Ovary (tissue), 7 donors: ENCODE measurements at regions not wholly inside any gene's neighbourhood (a gene's known extent, or its start where the extent isn't known, plus 50 kb on each side); places are given as distances from the start of the nearest gene placed in this dataset.

Experiments used
- DNase-seq, 5 donors: peaks; one replicate each; pipeline ENCODE4 v3.0.0-alpha.2; 2019 to 2020
- H3K27ac ChIP-seq, 2 donors: fragments of 200-600 bp; one replicate each; pipeline versions ENCODE4 v1.5.1 to v1.8.0; 2019 to 2022
- H3K27me3 ChIP-seq: fragments of 200-600 bp; one replicate; pipeline ENCODE4 v1.8.0; 2022
- H3K36me3 ChIP-seq: fragments of 200-600 bp; sonication (generic); one replicate; pipeline ENCODE4 v1.5.1; 2019
- H3K4me1 ChIP-seq: one replicate; pipeline ENCODE4 v1.8.1; 2013; ENCODE audit warnings: mild to moderate bottlenecking, moderate library complexity; ENCODE audit not compliant: insufficient read depth
- H3K4me3 ChIP-seq: fragments of 200-600 bp; sonication (generic); one replicate; pipeline ENCODE4 v1.5.1; 2017
- H3K9me3 ChIP-seq, 2 donors: fragments of 200-600 bp in 1 of 2; sonication (generic) in 1 of 2; one replicate each; pipeline versions ENCODE4 v1.5.1 to v1.8.1; 2013 to 2019; ENCODE audit warnings: mild to moderate bottlenecking in 1 of 2, moderate library complexity in 1 of 2
- CTCF ChIP-seq, 3 donors: fragments of 450-650 bp in 2 of 3; fragments of 200-600 bp in 1 of 3; IDR thresholded peaks; one replicate each; pipeline versions ENCODE4 v1.5.1 to v1.8.0; 2016 to 2022; ENCODE audit warnings: antibody characterized with exemption in 3 of 3, mild to moderate bottlenecking in 1 of 3
- EP300 ChIP-seq: sonication (generic); formaldehyde crosslinking; IDR thresholded peaks from one replicate; pipeline ENCODE4 v1.6.1; 2017; ENCODE audit warnings: antibody characterized with exemption
- POLR2A ChIP-seq: fragments of 450-650 bp; IDR thresholded peaks from one replicate; pipeline ENCODE4 v1.6.1; 2017; ENCODE audit warnings: antibody characterized with exemption, mild to moderate bottlenecking, moderate library complexity
- WGBS, 3 donors: extraction: QIAGEN DNeasy Blood & Tissue Kit in 1 of 3; methylation state at CpG; one replicate each; pipeline versions ENCODE4 v1.1.5 to v1.1.7; 2013 to 2017; 5-methylcytosine and 5-hydroxymethylcytosine counted together
- intact Hi-C, 4 donors: fragments of 100-400 bp; cut with DNase I; formaldehyde crosslinking; loops; one replicate each; pipeline versions ENCODE4 v1.11.0 to v1.15.1; 2022 to 2023
- donor health status: DM: no; HTN: no; CAD: no; lungs with moderate emphysema.
- donor health status: DM: no; HTN: no; CAD: no.
- donor health status: Bipolar disorder and iron deficiency.
- donor health status: DM: no; HTN: no; CAD: no.
- donor health status: DM: yes; HTN: yes; CAD: no.

GRCh38 chr12:131455581-131456110 lies 255.2 kb upstream of the SFSWAP start:
- Histone ChIP-seq H3K36me3 (no peaks in the 10 kb centered on the region), H3K9me3 (no peaks in the 10 kb centered on the region), H3K27me3 (no peaks in the 10 kb centered on the region), H3K4me1 (no peaks in the 10 kb centered on the region), H3K4me3 (no peak overlapping the region), H3K27ac (no peak overlapping the region)
- intact Hi-C loops, result no loop called here
- DNase-seq, result no peak
- TF ChIP-seq POLR2A (no peak), EP300 (no peak), CTCF (IDR thresholded peaks at IDR 0.05) (no peak)
- 90 to 91% (median 90%) methylated on average over 12 of the region's 12 CpGs for WGBS, 3 donors

GRCh38 chr12:131456301-131457027 lies 254.4 kb upstream of the SFSWAP start:
- H3K27ac ChIP-seq, result no peak overlapping the region
- H3K4me1 ChIP-seq, result no peaks in the 10 kb centered on the region
- DNase-seq, result no peak
- H3K27me3 ChIP-seq, result no peaks in the 10 kb centered on the region
- intact Hi-C loops, result no loop called here
- no peaks in the 10 kb centered on the region for H3K36me3 ChIP-seq
- WGBS, 3 donors, result 77 to 78% (median 78%) methylated on average over 18 to 24 of the region's 24 CpGs
- TF ChIP-seq EP300, result no peak
- TF ChIP-seq POLR2A, result no peak
- H3K4me3 ChIP-seq, result no peak overlapping the region
- no peaks in the 10 kb centered on the region for H3K9me3 ChIP-seq

GRCh38 chr12:131457028-131457310 lies 253.9 kb upstream of the SFSWAP start:
- H3K36me3 ChIP-seq, result no peaks in the 10 kb centered on the region
- intact Hi-C loops, result no loop called here
- H3K4me3 ChIP-seq, result no peak overlapping the region
- H3K27me3 ChIP-seq, result no peaks in the 10 kb centered on the region
- no peaks in the 10 kb centered on the region for H3K4me1 ChIP-seq
- no peak overlapping the region for H3K27ac ChIP-seq
- DNase-seq, result no peak
- WGBS, 3 donors, result 86 to 93% (median 93%) methylated on average over 15 of the region's 15 CpGs
- no peaks in the 10 kb centered on the region for H3K9me3 ChIP-seq
- TF ChIP-seq POLR2A, result no peak
- no peak for TF ChIP-seq EP300
- no peak for TF ChIP-seq CTCF (IDR thresholded peaks at IDR 0.05)

GRCh38 chr12:131457331-131458047 lies 253.4 kb upstream of the SFSWAP start:
- Histone ChIP-seq H3K4me1 (no peaks in the 10 kb centered on the region), H3K27ac (no peak overlapping the region), H3K9me3 (no peaks in the 10 kb centered on the region), H3K36me3 (no peaks in the 10 kb centered on the region), H3K4me3 (no peak overlapping the region), H3K27me3 (no peaks in the 10 kb centered on the region)
- intact Hi-C loops, result no loop called here
- DNase-seq, result no peak
- 88 to 89% (median 88%) methylated on average over 19 of the region's 19 CpGs for WGBS, 3 donors
- TF ChIP-seq CTCF (IDR thresholded peaks at IDR 0.05) (no peak), EP300 (no peak), POLR2A (no peak)

GRCh38 chr12:131458048-131458374 lies 252.9 kb upstream of the SFSWAP start:
- Histone ChIP-seq H3K4me1 (no peaks in the 10 kb centered on the region), H3K9me3 (no peaks in the 10 kb centered on the region), H3K27ac (no peak overlapping the region), H3K36me3 (no peaks in the 10 kb centered on the region), H3K4me3 (no peak overlapping the region), H3K27me3 (no peaks in the 10 kb centered on the region)
- DNase-seq, result no peak
- WGBS, 3 donors, result 70 to 79% (median 76%) methylated on average over 9 of the region's 9 CpGs
- TF ChIP-seq EP300 (no peak), POLR2A (no peak), CTCF (IDR thresholded peaks at IDR 0.05) (no peak)
- intact Hi-C loops, result no loop called here
